Spleen (tissue), 11 donors: ENCODE measurements at regions not wholly inside any gene's neighbourhood (a gene's known extent, or its start where the extent isn't known, plus 50 kb on each side); places are given as distances from the start of the nearest gene placed in this dataset.

Experiments used
- DNase-seq: peaks from one replicate; pipeline ENCODE4 v3.0.0-alpha.2; 2020
- H3K27ac ChIP-seq, 8 donors: fragments of 200-600 bp; sonication (generic) in 7 of 8; 1 replicate in 4 of 8; 2 replicates in 4 of 8; pipeline versions ENCODE4 v1.5.0 to v1.8.0; 2016 to 2021; ENCODE audit warnings: inconsistent platforms in 4 of 8, mild to moderate bottlenecking in 4 of 8, moderate library complexity in 1 of 8
- H3K27me3 ChIP-seq, 7 donors: fragments of 200-600 bp; sonication (generic) in 6 of 7; replicated peaks in 1 of 7; 1 replicate in 4 of 7; 2 replicates in 3 of 7; pipeline versions ENCODE4 v1.5.0 to v1.8.0; 2016 to 2021; ENCODE audit warnings: inconsistent platforms in 3 of 7, mild to moderate bottlenecking in 1 of 7
- H3K36me3 ChIP-seq, 6 donors: fragments of 200-600 bp; sonication (generic) in 5 of 6; 1 replicate in 4 of 6; 2 replicates in 2 of 6; pipeline versions ENCODE4 v1.5.0 to v1.8.0; 2016 to 2021; ENCODE audit warnings: inconsistent platforms in 2 of 6
- H3K4me1 ChIP-seq, 6 donors: fragments of 200-600 bp; sonication (generic) in 5 of 6; 1 replicate in 3 of 6; 2 replicates in 3 of 6; pipeline versions ENCODE4 v1.5.0 to v1.8.0; 2016 to 2021; ENCODE audit warnings: inconsistent platforms in 3 of 6
- H3K4me3 ChIP-seq, 8 donors: fragments of 200-600 bp; sonication (generic) in 7 of 8; 1 replicate in 4 of 8; 2 replicates in 4 of 8; pipeline versions ENCODE4 v1.5.0 to v1.8.0; 2016 to 2021; ENCODE audit warnings: inconsistent platforms in 4 of 8, mild to moderate bottlenecking in 4 of 8, moderate library complexity in 2 of 8
- H3K9me3 ChIP-seq, 8 donors: fragments of 200-600 bp; sonication (generic) in 7 of 8; 1 replicate in 4 of 8; 2 replicates in 4 of 8; pipeline versions ENCODE4 v1.5.0 to v1.8.0; 2016 to 2021; ENCODE audit warnings: inconsistent platforms in 4 of 8
- CTCF ChIP-seq, 11 experiments: fragments of 200-600 bp in 7 of 11; fragments of 450-650 bp in 4 of 11; sonication (generic) in 4 of 11; IDR thresholded peaks in 8 of 11; conservative IDR thresholded peaks in 3 of 11; 1 replicate in 7 of 11; 2 replicates in 4 of 11; pipeline versions ENCODE4 v1.4.0 to v1.8.0; 2016 to 2021; ENCODE audit warnings: antibody characterized with exemption in 11 of 11, inconsistent platforms in 4 of 11, mild to moderate bottlenecking in 1 of 11
- POLR2A ChIP-seq, 3 donors: fragments of 450-650 bp; IDR thresholded peaks; one replicate each; pipeline ENCODE4 v1.5.1; 2017; ENCODE audit warnings: antibody characterized with exemption in 3 of 3, mild to moderate bottlenecking in 1 of 3
- POLR2AphosphoS5 ChIP-seq, 3 donors: sonication (generic); formaldehyde crosslinking; IDR thresholded peaks; one replicate each; pipeline ENCODE4 v1.5.1; 2017; ENCODE audit warnings: antibody characterized with exemption in 3 of 3
- WGBS, 5 donors: extraction: QIAGEN DNeasy Blood & Tissue Kit in 3 of 5; methylation state at CpG; one replicate each; pipeline versions ENCODE4 v1.1.5 to v1.1.7; 2013 to 2018; 5-methylcytosine and 5-hydroxymethylcytosine counted together
- intact Hi-C: fragments of 100-400 bp; cut with DNase I; formaldehyde crosslinking; loops from one replicate; pipeline ENCODE4 v1.15.0; 2023; ENCODE audit warnings: low total_unique reads
- donor health status: healthy with polysubstance abuse.
- donor health status: DM: no; HTN: no; CAD: no; lungs with moderate emphysema.
- donor health status: DM: no; HTN: no; CAD: no.
- donor health status: Bipolar disorder and iron deficiency.
- donor health status: healthy.
- donor health status: DM: no; HTN: no; CAD: no.
- donor health status: DM: yes; HTN: yes; CAD: no.

- intact Hi-C loops = no loop called here
- DNase-seq = no peak
- Histone ChIP-seq H3K27me3 (no peaks in the 10 kb centered on the region), H3K4me1 (no peaks in the 10 kb centered on the region), H3K27ac (no peak overlapping the region), H3K4me3 (no peak overlapping the region), H3K9me3 (no peaks in the 10 kb centered on the region), H3K36me3 (no peaks in the 10 kb centered on the region)
- TF ChIP-seq POLR2AphosphoS5 (IDR thresholded peaks at IDR 0.05) = no peak
- TF ChIP-seq POLR2A (IDR thresholded peaks at IDR 0.05) = no peak
- TF ChIP-seq CTCF (IDR thresholded peaks at IDR 0.05 in 8 of 11, conservative IDR thresholded peaks at IDR 0.05 in 3 of 11) = no peak
These were observed 106.4 kb upstream of the MAGI3 start for GRCh38 chr1:113283914-113284313.

DNA sequence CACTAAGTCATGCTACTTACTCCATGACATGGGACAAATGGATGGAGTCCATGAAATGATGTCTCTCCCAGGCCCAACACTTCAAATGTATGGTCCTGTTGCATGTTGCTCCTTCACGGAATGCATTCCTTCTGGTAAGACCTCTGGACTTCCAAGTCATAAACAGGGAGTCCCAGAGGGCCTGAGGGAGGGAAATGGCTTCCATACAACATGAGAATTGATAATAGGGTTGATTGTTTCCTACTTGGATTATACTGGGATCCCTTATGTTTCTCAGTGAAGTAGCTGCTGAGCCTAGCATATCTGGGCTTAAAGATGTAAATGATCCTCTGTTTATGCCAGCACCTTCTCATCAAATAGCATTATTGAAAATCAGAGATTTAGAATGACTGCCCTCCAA is 104.2 kb upstream of the MAGI3 start:
- H3K27ac ChIP-seq = no peak overlapping the region
- H3K4me3 ChIP-seq = no peak overlapping the region
- TF ChIP-seq CTCF (IDR thresholded peaks at IDR 0.05 in 8 of 11, conservative IDR thresholded peaks at IDR 0.05 in 3 of 11) (no peak), POLR2AphosphoS5 (IDR thresholded peaks at IDR 0.05) (no peak), POLR2A (IDR thresholded peaks at IDR 0.05) (no peak)
- no peaks in the 10 kb centered on the region for H3K36me3 ChIP-seq
- H3K4me1 ChIP-seq = no peaks in the 10 kb centered on the region
- no peak for DNase-seq
- intact Hi-C loops = no loop called here
- H3K27me3 ChIP-seq = peaks cover 0 to 3% (median 0%) of the 10 kb centered on the region in 7 donors
- 86 to 100% (median 92%) methylated on average over 1 of the region's 1 CpG for WGBS, 5 donors
- H3K9me3 ChIP-seq = no peaks in the 10 kb centered on the region

- no peak overlapping the region for H3K4me3 ChIP-seq
- DNase-seq = no peak
- H3K9me3 ChIP-seq = no peaks in the 10 kb centered on the region
- H3K27me3 ChIP-seq = peaks cover 0 to 13% (median 0%) of the 10 kb centered on the region in 7 donors
- intact Hi-C loops = no loop called here
- TF ChIP-seq POLR2A (IDR thresholded peaks at IDR 0.05) (no peak), POLR2AphosphoS5 (IDR thresholded peaks at IDR 0.05) (no peak), CTCF (IDR thresholded peaks at IDR 0.05 in 8 of 11, conservative IDR thresholded peaks at IDR 0.05 in 3 of 11) (no peak)
- H3K27ac ChIP-seq = no peak overlapping the region
- 83 to 87% (median 86%) methylated on average over 9 of the region's 9 CpGs for WGBS, 5 donors
- no peaks in the 10 kb centered on the region for H3K4me1 ChIP-seq
- H3K36me3 ChIP-seq = no peaks in the 10 kb centered on the region
These were observed 98.3 kb upstream of the MAGI3 start for GRCh38 chr1:113291777-113292602.

DNA sequence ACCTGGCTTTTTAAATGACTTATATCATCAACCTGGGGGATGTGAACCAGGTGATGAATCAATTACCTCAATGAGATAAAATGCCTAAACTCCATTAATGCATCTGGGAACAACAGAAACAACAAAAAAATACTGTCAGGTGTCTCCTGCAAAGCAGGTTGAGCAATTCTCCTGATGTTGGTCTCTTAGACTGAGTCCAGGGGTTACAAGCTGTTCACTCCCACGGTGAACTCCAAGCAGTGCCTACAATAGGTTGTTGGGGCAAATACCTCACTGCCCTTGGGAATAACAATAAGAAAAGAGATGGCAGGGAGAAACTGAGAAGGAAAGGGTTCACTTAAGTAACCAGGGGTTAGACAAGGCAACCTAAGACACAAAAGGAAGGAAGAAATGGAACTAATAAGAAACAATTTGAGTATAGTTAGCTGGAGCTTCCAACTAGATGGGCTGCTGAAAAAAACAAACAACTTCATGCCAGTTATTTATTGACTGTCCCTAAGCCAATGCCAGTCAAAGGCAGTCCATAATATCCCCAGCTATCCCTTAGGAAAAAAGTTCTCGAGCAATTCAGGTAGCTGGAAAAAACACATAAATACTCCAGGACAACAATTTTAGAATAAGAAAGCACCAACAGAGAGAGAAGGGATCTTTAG is 97.6 kb upstream of the MAGI3 start:
- Histone ChIP-seq H3K27me3 (peaks cover 0 to 13% (median 0%) of the 10 kb centered on the region in 7 donors), H3K4me1 (no peaks in the 10 kb centered on the region), H3K4me3 (no peak overlapping the region), H3K9me3 (no peaks in the 10 kb centered on the region), H3K27ac (no peak overlapping the region), H3K36me3 (no peaks in the 10 kb centered on the region)
- DNase-seq = no peak
- 81 to 96% (median 85%) methylated on average over 2 of the region's 2 CpGs for WGBS, 5 donors
- intact Hi-C loops = no loop called here
- no peak for TF ChIP-seq POLR2A (IDR thresholded peaks at IDR 0.05)
- TF ChIP-seq CTCF (IDR thresholded peaks at IDR 0.05 in 8 of 11, conservative IDR thresholded peaks at IDR 0.05 in 3 of 11) = no peak
- TF ChIP-seq POLR2AphosphoS5 (IDR thresholded peaks at IDR 0.05) = no peak
